SKM-1 treated with dmso at 0.1 percent for 144 hours (cell line): ENCODE measurements at regions not wholly inside any gene's neighbourhood (a gene's known extent, or its start where the extent isn't known, plus 50 kb on each side); places are given as distances from the start of the nearest gene placed in this dataset.

Source experiments
- DNase-seq: peaks from one replicate; lab custom pipeline; 2025; ENCODE audit not compliant: unreplicated experiment; lab: John Stamatoyannopoulos, UW

GRCh38 chr15:69853544-69853951, 244.2 kb downstream of the TLE3 start:
- DNase-seq: no peak

GRCh38 chr15:69854001-69854400, 243.7 kb downstream of the TLE3 start:
- no peak for DNase-seq

- DNase-seq: no peak
Measured at GRCh38 chr15:69854521-69855181, 243.1 kb downstream of the TLE3 start.

GRCh38 chr15:69855258-69856000, 242.3 kb downstream of the TLE3 start:
- no peak for DNase-seq

GRCh38 chr15:69857250-69857649, 240.5 kb downstream of the TLE3 start:
- DNase-seq: no peak

- DNase-seq: no peak
Measured at GRCh38 chr15:69857686-69858391, 239.9 kb downstream of the TLE3 start.

GRCh38 chr15:69858456-69858855, 239.3 kb downstream of the TLE3 start:
- no peak for DNase-seq

GRCh38 chr15:69859866-69860265, 237.9 kb downstream of the TLE3 start:
- no peak for DNase-seq

GRCh38 chr15:69860321-69860720, 237.4 kb downstream of the TLE3 start:
- no peak for DNase-seq

- DNase-seq: no peak
Measured at GRCh38 chr15:69860921-69861320, 236.8 kb downstream of the TLE3 start.

GRCh38 chr15:69861331-69862171, 236.2 kb downstream of the TLE3 start:
- no peak for DNase-seq

- no peak for DNase-seq
Measured at GRCh38 chr15:69862540-69862939, 235.2 kb downstream of the TLE3 start.

GRCh38 chr15:69863446-69863845, 234.3 kb downstream of the TLE3 start:
- DNase-seq: no peak

- no peak for DNase-seq
Measured at GRCh38 chr15:69865369-69865768, 232.3 kb downstream of the TLE3 start.

GRCh38 chr15:69868756-69869155, 229.0 kb downstream of the TLE3 start:
- DNase-seq: no peak

GRCh38 chr15:69869291-69869690, 228.4 kb downstream of the TLE3 start:
- no peak for DNase-seq

GRCh38 chr15:69869881-69870505, 227.7 kb downstream of the TLE3 start:
- no peak for DNase-seq

- DNase-seq: no peak
Measured at GRCh38 chr15:69871511-69872134, 226.1 kb downstream of the TLE3 start.

GRCh38 chr15:69873807-69874206, 223.9 kb downstream of the TLE3 start:
- DNase-seq: no peak

- DNase-seq: no peak
Measured at GRCh38 chr15:69874321-69874720, 223.4 kb downstream of the TLE3 start.
